SK-N-MC (cell line): ENCODE measurements at regions not wholly inside any gene's neighbourhood (a gene's known extent, or its start where the extent isn't known, plus 50 kb on each side); places are given as distances from the start of the nearest gene placed in this dataset.

Experiments used
- DNase-seq: peaks from one replicate; pipeline ENCODE4 v3.0.0-alpha.2; 2011; ENCODE audit warnings: low read depth, low spot score
- H3K27ac ChIP-seq: fragments of 200-600 bp; sonication (generic); 2 replicates; pipeline ENCODE4 v1.5.1; 2016; ENCODE audit warnings: mixed run types
- H3K36me3 ChIP-seq: fragments of 200-600 bp; sonication (generic); 2 replicates; pipeline ENCODE4 v1.6.1; 2017; ENCODE audit warnings: antibody characterized with exemption, low read length, mixed read lengths; ENCODE audit not compliant: insufficient read depth
- H3K4me3 ChIP-seq: fragments of 200-600 bp; sonication (generic); 2 replicates; pipeline ENCODE4 v1.5.1; 2016
- H3K9ac ChIP-seq: fragments of 200-600 bp; sonication (generic); 2 replicates; pipeline ENCODE4 v1.8.0; 2017; ENCODE audit warnings: mixed run types, mixed read lengths; ENCODE audit not compliant: insufficient read length
- H3K9me3 ChIP-seq: fragments of 200-600 bp; sonication (generic); 2 replicates; pipeline ENCODE4 v1.6.1; 2017; ENCODE audit warnings: low read depth, mild to moderate bottlenecking, antibody characterized with exemption, low read length, moderate library complexity, mixed read lengths
- EZH2 ChIP-seq: fragments of 200-600 bp; sonication (generic); IDR thresholded peaks from one replicate; pipeline ENCODE4 v1.6.1; 2017; ENCODE audit warnings: antibody characterized with exemption
- FOXP2 ChIP-seq: optimal IDR thresholded peaks from 2 replicates; pipeline ENCODE3; 2011; ENCODE audit warnings: mild to moderate bottlenecking, moderate library complexity; ENCODE audit not compliant: insufficient read depth; ENCODE audit errors: extremely low read length, control extremely low read depth
- POLR2AphosphoS5 ChIP-seq: IDR thresholded peaks from 2 replicates; pipeline ENCODE4 v1.6.1; 2012; ENCODE audit warnings: mild to moderate bottlenecking, low read depth, low read length, borderline replicate concordance

DNA sequence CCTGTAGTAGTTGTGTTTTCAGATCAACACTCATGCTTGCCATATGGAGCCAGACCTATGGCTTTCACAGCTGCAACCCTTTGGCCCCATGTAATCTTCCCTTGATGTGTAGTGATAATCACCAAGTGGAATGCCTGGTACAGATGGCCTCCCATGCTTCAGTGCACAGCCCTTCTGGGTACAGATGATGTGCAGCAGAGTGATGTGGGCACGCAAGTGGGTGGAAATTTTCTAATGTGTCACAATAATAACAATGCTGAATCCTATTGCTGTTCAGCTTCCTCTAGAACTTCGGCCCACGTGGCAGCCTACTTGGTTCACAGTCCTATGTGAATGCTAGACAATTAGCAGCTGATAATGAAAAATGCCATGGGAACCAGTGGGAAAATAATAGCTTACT lies 188.1 kb downstream of the SNAPC1 start:
- Histone ChIP-seq H3K27ac (no peak overlapping the region), H3K9me3 (no peaks in the 10 kb centered on the region), H3K9ac (no peak overlapping the region), H3K4me3 (no peak overlapping the region), H3K36me3 (no peaks in the 10 kb centered on the region)
- DNase-seq: no peak
- TF ChIP-seq FOXP2 (no peak), EZH2 (no peak), POLR2AphosphoS5 (no peak)

DNA sequence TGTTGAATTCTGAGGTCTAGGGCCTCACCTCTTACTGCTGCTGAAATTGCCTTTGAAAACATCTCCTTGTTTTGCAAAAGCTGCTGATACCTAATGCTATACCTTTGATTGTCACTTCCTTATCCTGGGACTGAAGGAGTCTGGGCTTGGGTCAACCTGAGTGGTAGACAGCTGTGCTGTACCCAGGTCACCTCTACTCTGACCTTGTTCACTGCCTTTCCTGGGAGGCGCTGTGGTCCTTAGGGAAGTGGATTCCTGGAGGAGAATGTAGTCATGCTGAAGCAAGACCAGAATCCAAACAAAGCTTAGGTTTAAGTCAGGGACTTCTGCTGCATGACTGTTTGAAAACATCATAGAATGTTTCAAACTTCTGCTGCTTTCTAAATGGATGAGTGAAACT lies 191.4 kb downstream of the SNAPC1 start:
- DNase-seq: no peak
- TF ChIP-seq FOXP2 (no peak), POLR2AphosphoS5 (no peak), EZH2 (no peak)
- Histone ChIP-seq H3K4me3 (no peak overlapping the region), H3K9ac (no peak overlapping the region), H3K27ac (no peak overlapping the region), H3K36me3 (no peaks in the 10 kb centered on the region), H3K9me3 (peaks cover 5% of the 10 kb centered on the region; the same call in 1 of the 2 replicates)

- Histone ChIP-seq H3K9me3 (peaks cover 5% of the 10 kb centered on the region; the same call in 1 of the 2 replicates), H3K9ac (no peak overlapping the region), H3K27ac (no peak overlapping the region), H3K36me3 (no peaks in the 10 kb centered on the region), H3K4me3 (no peak overlapping the region)
- TF ChIP-seq FOXP2 (no peak), EZH2 (no peak), POLR2AphosphoS5 (no peak)
- no peak for DNase-seq
These were observed 192.1 kb downstream of the SNAPC1 start for GRCh38 chr14:61954306-61954705.

DNA sequence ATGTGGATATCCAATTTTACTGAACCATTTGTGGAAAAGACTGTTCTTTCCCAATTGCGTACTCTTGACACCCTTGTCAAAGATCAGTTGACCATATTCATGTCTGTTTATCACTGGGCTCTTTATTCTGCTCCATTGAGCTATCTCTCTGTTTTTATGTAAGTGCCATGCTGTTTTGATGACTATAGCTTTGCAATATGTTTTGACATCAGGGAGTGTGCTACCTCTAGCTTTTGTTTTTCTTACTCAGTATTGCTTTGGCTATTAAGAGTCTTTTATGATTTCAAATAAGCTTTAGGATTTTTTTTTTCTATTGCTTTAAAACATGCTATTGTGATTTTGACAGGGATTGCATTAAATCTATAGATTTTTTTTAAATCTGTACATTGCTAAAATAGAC lies 194.3 kb downstream of the SNAPC1 start:
- no peaks in the 10 kb centered on the region for H3K36me3 ChIP-seq
- no peak for TF ChIP-seq FOXP2
- no peak for TF ChIP-seq EZH2
- no peak for TF ChIP-seq POLR2AphosphoS5
- H3K27ac ChIP-seq: no peak overlapping the region
- no peak overlapping the region for H3K9ac ChIP-seq
- H3K9me3 ChIP-seq: peaks cover 5% of the 10 kb centered on the region; the same call in 1 of the 2 replicates
- no peak overlapping the region for H3K4me3 ChIP-seq
- no peak for DNase-seq

- no peak for DNase-seq
- H3K36me3 ChIP-seq: no peaks in the 10 kb centered on the region
- TF ChIP-seq EZH2: no peak
- TF ChIP-seq POLR2AphosphoS5: no peak
- no peak for TF ChIP-seq FOXP2
- no peak overlapping the region for H3K9ac ChIP-seq
- H3K27ac ChIP-seq: no peak overlapping the region
- H3K4me3 ChIP-seq: no peak overlapping the region
- peaks cover 5% of the 10 kb centered on the region; the same call in 1 of the 2 replicates for H3K9me3 ChIP-seq
These were observed 197.1 kb downstream of the SNAPC1 start for GRCh38 chr14:61959348-61959747.

GRCh38 chr14:61961369-61961768 lies 199.1 kb downstream of the SNAPC1 start:
- Histone ChIP-seq H3K4me3 (no peak overlapping the region), H3K9ac (no peak overlapping the region), H3K9me3 (peaks cover 2% of the 10 kb centered on the region; the same call in 1 of the 2 replicates), H3K27ac (no peak overlapping the region), H3K36me3 (no peaks in the 10 kb centered on the region)
- TF ChIP-seq FOXP2: no peak
- TF ChIP-seq POLR2AphosphoS5: no peak
- no peak for DNase-seq

- Histone ChIP-seq H3K9me3 (no peaks in the 10 kb centered on the region), H3K9ac (no peak overlapping the region), H3K4me3 (no peak overlapping the region), H3K36me3 (no peaks in the 10 kb centered on the region), H3K27ac (no peak overlapping the region)
- TF ChIP-seq POLR2AphosphoS5 (no peak), EZH2 (no peak), FOXP2 (no peak)
- DNase-seq: no peak
These were observed 201.7 kb downstream of the SNAPC1 start for GRCh38 chr14:61963926-61964325.

DNA sequence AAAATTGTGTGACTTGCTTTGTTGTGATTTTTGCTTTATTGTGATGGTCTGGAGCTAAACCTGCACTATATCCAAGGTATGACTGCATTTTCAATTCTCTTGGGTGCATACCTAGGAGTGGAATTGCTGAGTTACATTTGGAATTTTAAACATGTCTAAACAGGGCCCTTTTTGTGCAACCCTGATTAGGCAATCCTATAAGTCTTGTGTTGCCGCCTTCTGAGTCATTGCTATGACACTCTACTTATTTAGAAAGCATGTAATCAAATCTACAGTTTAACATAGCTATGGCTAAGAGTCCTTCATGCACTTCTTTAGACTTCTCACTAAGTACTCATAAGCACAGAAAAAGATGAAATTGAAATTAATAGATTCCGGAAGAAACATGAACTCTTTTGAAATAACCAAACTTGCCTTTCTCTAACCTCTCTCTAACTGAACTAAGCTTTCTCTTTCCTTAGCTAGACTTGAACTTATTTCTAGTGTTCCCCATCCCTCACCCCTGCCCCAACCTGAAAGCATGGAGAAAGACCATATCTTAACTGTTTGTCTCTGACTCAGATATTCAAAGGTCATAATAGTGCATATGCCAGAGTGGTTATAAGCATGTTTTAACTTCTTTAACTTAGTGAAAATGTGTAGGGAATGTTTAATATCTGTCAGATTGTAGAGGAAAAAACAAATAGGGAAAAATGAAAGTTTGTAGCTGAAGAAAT lies 203.0 kb downstream of the SNAPC1 start:
- H3K36me3 ChIP-seq: no peaks in the 10 kb centered on the region
- TF ChIP-seq FOXP2 (no peak), POLR2AphosphoS5 (no peak), EZH2 (no peak)
- no peaks in the 10 kb centered on the region for H3K9me3 ChIP-seq
- no peak overlapping the region for H3K4me3 ChIP-seq
- H3K9ac ChIP-seq: no peak overlapping the region
- DNase-seq: no peak
- no peak overlapping the region for H3K27ac ChIP-seq

DNA sequence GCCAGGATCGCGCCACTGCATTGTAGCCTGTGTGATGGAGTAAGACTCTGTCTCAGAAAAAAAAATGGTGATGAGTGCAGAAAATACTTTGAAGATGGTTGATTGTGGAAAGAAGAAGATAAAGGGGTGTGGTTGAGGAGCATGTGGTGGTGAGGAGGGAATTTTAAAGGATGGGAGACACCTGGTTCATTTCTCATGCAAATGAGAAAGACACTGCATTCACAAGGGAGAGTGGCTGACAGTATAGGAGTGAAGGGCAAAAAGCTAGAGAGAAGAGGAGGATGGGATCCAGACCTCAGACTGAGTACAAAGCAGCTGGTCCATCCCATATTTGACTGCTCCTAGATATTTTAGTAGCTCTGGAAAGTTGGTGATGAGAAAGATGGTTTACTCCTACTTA lies 206.0 kb downstream of the SNAPC1 start:
- Histone ChIP-seq H3K36me3 (no peaks in the 10 kb centered on the region), H3K27ac (no peak overlapping the region), H3K9ac (no peak overlapping the region), H3K4me3 (no peak overlapping the region), H3K9me3 (no peaks in the 10 kb centered on the region)
- no peak for DNase-seq
- TF ChIP-seq FOXP2 (no peak), POLR2AphosphoS5 (no peak), EZH2 (no peak)
